ENCODE measurements at regions not wholly inside any gene's neighbourhood (a gene's known extent, or its start where the extent isn't known, plus 50 kb on each side); places are given as distances from the start of the nearest gene placed in this dataset.

DNA sequence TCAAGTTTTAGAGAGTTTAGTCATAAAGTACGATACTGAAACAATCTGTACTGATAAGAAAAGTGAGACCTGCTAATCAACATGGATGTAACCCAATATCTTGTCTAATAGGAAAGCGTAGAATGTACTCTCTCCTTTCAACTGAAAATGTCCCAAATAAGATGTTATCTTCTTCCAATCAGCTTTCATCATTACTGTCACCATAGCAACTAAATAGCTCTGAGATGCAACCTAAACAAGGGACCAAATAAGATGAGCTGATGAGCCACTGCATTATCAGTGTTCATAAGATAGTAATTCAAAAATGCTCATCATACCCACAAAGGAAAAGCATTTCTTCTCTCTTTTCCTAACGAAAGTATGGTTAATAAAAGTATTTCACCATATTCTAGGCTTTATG, 1108.3 kb upstream of the MAP3K7 start:
- TF ChIP-seq, protein P1, sequence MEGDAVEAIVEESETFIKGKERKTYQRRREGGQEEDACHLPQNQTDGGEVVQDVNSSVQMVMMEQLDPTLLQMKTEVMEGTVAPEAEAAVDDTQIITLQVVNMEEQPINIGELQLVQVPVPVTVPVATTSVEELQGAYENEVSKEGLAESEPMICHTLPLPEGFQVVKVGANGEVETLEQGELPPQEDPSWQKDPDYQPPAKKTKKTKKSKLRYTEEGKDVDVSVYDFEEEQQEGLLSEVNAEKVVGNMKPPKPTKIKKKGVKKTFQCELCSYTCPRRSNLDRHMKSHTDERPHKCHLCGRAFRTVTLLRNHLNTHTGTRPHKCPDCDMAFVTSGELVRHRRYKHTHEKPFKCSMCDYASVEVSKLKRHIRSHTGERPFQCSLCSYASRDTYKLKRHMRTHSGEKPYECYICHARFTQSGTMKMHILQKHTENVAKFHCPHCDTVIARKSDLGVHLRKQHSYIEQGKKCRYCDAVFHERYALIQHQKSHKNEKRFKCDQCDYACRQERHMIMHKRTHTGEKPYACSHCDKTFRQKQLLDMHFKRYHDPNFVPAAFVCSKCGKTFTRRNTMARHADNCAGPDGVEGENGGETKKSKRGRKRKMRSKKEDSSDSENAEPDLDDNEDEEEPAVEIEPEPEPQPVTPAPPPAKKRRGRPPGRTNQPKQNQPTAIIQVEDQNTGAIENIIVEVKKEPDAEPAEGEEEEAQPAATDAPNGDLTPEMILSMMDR (optimal IDR thresholded peaks at IDR 0.05 in 1 of 3, IDR thresholded peaks at IDR 0.05 in 1 of 3, conservative IDR thresholded peaks at IDR 0.05 in 1 of 3; ENCODE audit: extremely low read depth in 1 of 3, insufficient read depth in 2 of 3, low read length in 3 of 3) = no peak
- no peak for TF ChIP-seq EZH2 (IDR thresholded peaks at IDR 0.05; ENCODE audit: low read length)

All from keratinocyte (primary cell).